OCI-LY1 (cell line): ENCODE measurements at regions not wholly inside any gene's neighbourhood (a gene's known extent, or its start where the extent isn't known, plus 50 kb on each side); places are given as distances from the start of the nearest gene placed in this dataset.

Source experiments
- H2AFZ ChIP-seq: fragments of 200-600 bp; sonication (generic), shearing (Covaris generic); 2 replicates; pipeline ENCODE4 v1.6.0; 2014; ENCODE audit warnings: antibody characterized with exemption, mild to moderate bottlenecking, low read length
- H3F3A ChIP-seq: fragments of 200-600 bp; sonication (generic), shearing (Covaris generic); 2 replicates; pipeline ENCODE4 v1.6.0; 2014; ENCODE audit warnings: mild to moderate bottlenecking, antibody characterized with exemption, low read length, moderate library complexity; ENCODE audit not compliant: insufficient read depth
- H3K27ac ChIP-seq: fragments of 200-600 bp; sonication (generic); 2 replicates; pipeline ENCODE4 v1.5.1; 2014; ENCODE audit warnings: low read length, mixed run types, mild to moderate bottlenecking, low read depth; ENCODE audit not compliant: poor library complexity, severe bottlenecking
- H3K27me3 ChIP-seq: fragments of 200-600 bp; sonication (generic); 2 replicates; pipeline ENCODE4 v1.6.0; 2014; ENCODE audit warnings: antibody characterized with exemption, mild to moderate bottlenecking, low read length, moderate library complexity; ENCODE audit not compliant: insufficient read depth
- H3K36me3 ChIP-seq: fragments of 200-600 bp; sonication (generic); 2 replicates; pipeline ENCODE4 v1.6.1; 2014; ENCODE audit warnings: mild to moderate bottlenecking, antibody characterized with exemption, low read length, moderate library complexity, mixed read lengths; ENCODE audit not compliant: insufficient read depth
- H3K4me1 ChIP-seq: fragments of 200-600 bp; sonication (generic); 2 replicates; pipeline ENCODE4 v1.5.1; 2014; ENCODE audit warnings: mild to moderate bottlenecking, low read length, moderate library complexity; ENCODE audit not compliant: insufficient read depth, severe bottlenecking
- H3K4me2 ChIP-seq: fragments of 200-600 bp; sonication (generic), shearing (Covaris generic); 2 replicates; pipeline ENCODE4 v1.6.1; 2014; ENCODE audit warnings: low read length
- H3K4me3 ChIP-seq: fragments of 200-600 bp; sonication (generic); 2 replicates; pipeline ENCODE4 v1.5.1; 2014; ENCODE audit warnings: low read length, low read depth, mild to moderate bottlenecking, mixed read lengths; ENCODE audit not compliant: poor library complexity, severe bottlenecking
- H3K79me2 ChIP-seq: fragments of 200-600 bp; shearing (Covaris generic); 2 replicates; pipeline ENCODE4 v1.6.1; 2016; ENCODE audit warnings: mixed run types, low read length, mixed read lengths; ENCODE audit not compliant: insufficient read depth
- H3K9ac ChIP-seq: fragments of 200-600 bp; sonication (generic), shearing (Covaris generic); 2 replicates; pipeline ENCODE4 v1.6.1; 2014; ENCODE audit warnings: mild to moderate bottlenecking, low read length, mixed read lengths
- H3K9me2 ChIP-seq: fragments of 200-600 bp; sonication (generic), shearing (Covaris generic); 2 replicates; pipeline ENCODE4 v1.6.1; 2014; ENCODE audit warnings: low read depth, mild to moderate bottlenecking, low read length, mixed read lengths
- H3K9me3 ChIP-seq: fragments of 200-600 bp; shearing (Covaris generic); 2 replicates; pipeline ENCODE4 v1.6.1; 2014; ENCODE audit warnings: low read length, mixed read lengths
- H4K20me1 ChIP-seq: fragments of 200-600 bp; sonication (generic), shearing (Covaris generic); 2 replicates; pipeline ENCODE4 v1.6.0; 2016; ENCODE audit warnings: mild to moderate bottlenecking, low read length; ENCODE audit not compliant: insufficient read depth
- EZH2 ChIP-seq: fragments of 200-600 bp; sonication (generic), shearing (Covaris generic); IDR thresholded peaks from 2 replicates; pipeline ENCODE4 v1.8.0; 2017; ENCODE audit warnings: borderline replicate concordance, mixed run types, mild to moderate bottlenecking, antibody characterized with exemption, low read length, moderate library complexity, mixed read lengths
- TF ChIP-seq, protein P1 (sequence below): fragments of 200-600 bp; sonication (generic), shearing (Covaris generic); IDR thresholded peaks from 2 replicates; pipeline ENCODE4 v1.5.1; 2017; ENCODE audit warnings: mild to moderate bottlenecking, antibody characterized with exemption, low read length, moderate library complexity, mixed read lengths

GRCh38 chr14:86279405-86279804 lies 749.5 kb downstream of the FLRT2 start:
- Histone ChIP-seq H3K36me3 (no peaks in the 10 kb centered on the region), H4K20me1 (no peaks in the 10 kb centered on the region), H3F3A (no peaks in the 10 kb centered on the region), H3K9me2 (no peaks in the 10 kb centered on the region), H3K79me2 (no peaks in the 10 kb centered on the region), H3K4me1 (no peaks in the 10 kb centered on the region), H3K27ac (no peak overlapping the region), H3K4me2 (no peak overlapping the region), H3K4me3 (no peak overlapping the region), H3K9ac (no peak overlapping the region), H2AFZ (no peak overlapping the region), H3K27me3 (no peaks in the 10 kb centered on the region), H3K9me3 (no peaks in the 10 kb centered on the region)
- no peak for TF ChIP-seq EZH2
- TF ChIP-seq, protein P1, sequence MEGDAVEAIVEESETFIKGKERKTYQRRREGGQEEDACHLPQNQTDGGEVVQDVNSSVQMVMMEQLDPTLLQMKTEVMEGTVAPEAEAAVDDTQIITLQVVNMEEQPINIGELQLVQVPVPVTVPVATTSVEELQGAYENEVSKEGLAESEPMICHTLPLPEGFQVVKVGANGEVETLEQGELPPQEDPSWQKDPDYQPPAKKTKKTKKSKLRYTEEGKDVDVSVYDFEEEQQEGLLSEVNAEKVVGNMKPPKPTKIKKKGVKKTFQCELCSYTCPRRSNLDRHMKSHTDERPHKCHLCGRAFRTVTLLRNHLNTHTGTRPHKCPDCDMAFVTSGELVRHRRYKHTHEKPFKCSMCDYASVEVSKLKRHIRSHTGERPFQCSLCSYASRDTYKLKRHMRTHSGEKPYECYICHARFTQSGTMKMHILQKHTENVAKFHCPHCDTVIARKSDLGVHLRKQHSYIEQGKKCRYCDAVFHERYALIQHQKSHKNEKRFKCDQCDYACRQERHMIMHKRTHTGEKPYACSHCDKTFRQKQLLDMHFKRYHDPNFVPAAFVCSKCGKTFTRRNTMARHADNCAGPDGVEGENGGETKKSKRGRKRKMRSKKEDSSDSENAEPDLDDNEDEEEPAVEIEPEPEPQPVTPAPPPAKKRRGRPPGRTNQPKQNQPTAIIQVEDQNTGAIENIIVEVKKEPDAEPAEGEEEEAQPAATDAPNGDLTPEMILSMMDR = no peak

DNA sequence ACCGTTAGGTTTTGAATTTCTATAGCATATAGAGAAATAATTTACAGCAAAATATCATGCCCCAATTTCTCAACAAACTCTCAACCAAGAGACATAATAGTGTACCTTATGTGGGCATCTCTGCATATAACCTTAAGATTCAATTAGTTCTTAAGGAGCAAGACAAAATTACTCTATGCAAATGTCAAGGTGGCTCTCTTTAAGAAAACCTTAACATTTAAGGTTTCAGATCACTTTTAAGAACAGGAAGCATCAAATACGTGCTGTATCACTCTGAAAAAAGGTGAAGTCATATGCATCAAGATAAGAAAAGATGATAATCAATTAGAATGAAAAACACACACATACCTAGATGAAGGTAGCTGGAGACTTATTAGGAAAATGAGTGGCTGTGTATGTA lies 728.0 kb downstream of the FLRT2 start:
- TF ChIP-seq, protein P1 = no peak
- no peak for TF ChIP-seq EZH2
- H3K27ac ChIP-seq = no peak overlapping the region
- H2AFZ ChIP-seq = no peak overlapping the region
- no peaks in the 10 kb centered on the region for H3K36me3 ChIP-seq
- H3K9me2 ChIP-seq = no peaks in the 10 kb centered on the region
- H3K79me2 ChIP-seq = no peaks in the 10 kb centered on the region
- no peak overlapping the region for H3K4me2 ChIP-seq
- H4K20me1 ChIP-seq = no peaks in the 10 kb centered on the region
- H3K4me3 ChIP-seq = no peak overlapping the region
- no peak overlapping the region for H3K9ac ChIP-seq
- peaks cover 12% of the 10 kb centered on the region for H3K4me1 ChIP-seq
- H3K27me3 ChIP-seq = no peaks in the 10 kb centered on the region
- H3K9me3 ChIP-seq = no peaks in the 10 kb centered on the region
- no peaks in the 10 kb centered on the region for H3F3A ChIP-seq

- Histone ChIP-seq H3K27me3 (no peaks in the 10 kb centered on the region), H3K4me3 (no peak overlapping the region), H3K4me1 (peaks cover 23% of the 10 kb centered on the region), H2AFZ (no peak overlapping the region), H3K36me3 (no peaks in the 10 kb centered on the region), H3K79me2 (no peaks in the 10 kb centered on the region), H3F3A (no peaks in the 10 kb centered on the region), H3K9ac (no peak overlapping the region), H3K27ac (no peak overlapping the region), H3K9me3 (no peaks in the 10 kb centered on the region), H3K9me2 (no peaks in the 10 kb centered on the region), H4K20me1 (no peaks in the 10 kb centered on the region), H3K4me2 (no peak overlapping the region)
- TF ChIP-seq EZH2 = no peak
- TF ChIP-seq, protein P1 = no peak
Observed at GRCh38 chr14:86243158-86243557, 713.2 kb downstream of the FLRT2 start.
